Transverse colon (tissue), 4 donors: ENCODE measurements at regions not wholly inside any gene's neighbourhood (a gene's known extent, or its start where the extent isn't known, plus 50 kb on each side); places are given as distances from the start of the nearest gene placed in this dataset.

Experiments
- DNase-seq: peaks from one replicate; pipeline ENCODE4 v3.0.0-alpha.2; 2019
- H3K27ac ChIP-seq, 4 donors: fragments of 200-600 bp; sonication (generic); 2 replicates each; pipeline ENCODE4 v1.5.1; 2016 to 2018; ENCODE audit warnings: inconsistent platforms in 4 of 4
- H3K27me3 ChIP-seq: fragments of 200-600 bp; sonication (generic); 2 replicates; pipeline ENCODE4 v1.5.1; 2017; ENCODE audit warnings: inconsistent platforms
- H3K36me3 ChIP-seq, 4 donors: fragments of 200-600 bp; sonication (generic); 2 replicates each; pipeline ENCODE4 v1.5.1; 2017 to 2019; ENCODE audit warnings: inconsistent platforms in 4 of 4
- H3K4me1 ChIP-seq, 4 donors: fragments of 200-600 bp; sonication (generic); 2 replicates each; pipeline ENCODE4 v1.5.1; 2017 to 2020; ENCODE audit warnings: inconsistent platforms in 4 of 4
- H3K4me3 ChIP-seq, 4 donors: fragments of 200-600 bp; sonication (generic); 1 replicate in 1 of 4; 2 replicates in 3 of 4; pipeline versions ENCODE4 v1.5.1 to v1.6.1; 2017 to 2019; ENCODE audit warnings: inconsistent platforms in 4 of 4
- H3K9me3 ChIP-seq, 2 donors: fragments of 200-600 bp; sonication (generic); 2 replicates each; pipeline ENCODE4 v1.5.1; 2017 to 2019; ENCODE audit warnings: inconsistent platforms in 2 of 2
- EP300 ChIP-seq: sonication (generic); formaldehyde crosslinking; IDR thresholded peaks from one replicate; pipeline ENCODE4 v1.6.1; 2017; ENCODE audit warnings: antibody characterized with exemption, low read depth
- POLR2A ChIP-seq: fragments of 450-650 bp; IDR thresholded peaks from one replicate; pipeline ENCODE4 v1.6.1; 2016; ENCODE audit warnings: antibody characterized with exemption, mild to moderate bottlenecking, moderate library complexity
- POLR2AphosphoS5 ChIP-seq, 3 donors: sonication (generic); formaldehyde crosslinking; IDR thresholded peaks; one replicate each; pipeline ENCODE4 v1.6.1; 2016; ENCODE audit warnings: antibody characterized with exemption in 3 of 3
- WGBS, 2 donors: methylation state at CpG; one replicate each; pipeline ENCODE4 v1.1.5; 2018; ENCODE audit warnings: low coverage in 1 of 2; 5-methylcytosine and 5-hydroxymethylcytosine counted together
- in situ Hi-C, 4 donors: fragments of 200-750 bp; cut with MboI; loops; one replicate each; pipeline versions ENCODE4 v1.15.0 to v1.15.1; 2017; ENCODE audit warnings: low sequenced_read_pairs in 3 of 4, low pct_ligation_motif_present in 1 of 4, low pct_unique_long_range_greater_than_20kb in 1 of 4
- intact Hi-C: fragments of 100-400 bp; cut with DNase I; formaldehyde crosslinking; loops from one replicate; pipeline ENCODE4 v1.15.1; 2023; ENCODE audit warnings: low total_unique reads
- TF ChIP-seq, protein P1 (sequence below), 5 experiments: fragments of 200-600 bp in 3 of 5; fragments of 450-650 bp in 2 of 5; sonication (generic) in 3 of 5; IDR thresholded peaks; 1 replicate in 2 of 5; 2 replicates in 3 of 5; pipeline ENCODE4 v1.5.1; 2016 to 2017; ENCODE audit warnings: antibody characterized with exemption in 5 of 5, inconsistent platforms in 3 of 5, mild to moderate bottlenecking in 2 of 5, moderate library complexity in 1 of 5

GRCh38 chr2:15084826-15085489 lies 452.4 kb downstream of the LRATD1 start:
- WGBS, 2 donors, result 40 to 89% methylated on average over 1 to 32 of the region's 33 CpGs
- Histone ChIP-seq H3K36me3 (no peaks in the 10 kb centered on the region), H3K27me3 (no peaks in the 10 kb centered on the region), H3K27ac (no peak overlapping the region), H3K9me3 (no peaks in the 10 kb centered on the region), H3K4me3 (no peak overlapping the region), H3K4me1 (no peaks in the 10 kb centered on the region)
- in situ Hi-C loops, result no loop called here
- intact Hi-C loops, result no loop called here
- DNase-seq, result no peak
- TF ChIP-seq, protein P1, sequence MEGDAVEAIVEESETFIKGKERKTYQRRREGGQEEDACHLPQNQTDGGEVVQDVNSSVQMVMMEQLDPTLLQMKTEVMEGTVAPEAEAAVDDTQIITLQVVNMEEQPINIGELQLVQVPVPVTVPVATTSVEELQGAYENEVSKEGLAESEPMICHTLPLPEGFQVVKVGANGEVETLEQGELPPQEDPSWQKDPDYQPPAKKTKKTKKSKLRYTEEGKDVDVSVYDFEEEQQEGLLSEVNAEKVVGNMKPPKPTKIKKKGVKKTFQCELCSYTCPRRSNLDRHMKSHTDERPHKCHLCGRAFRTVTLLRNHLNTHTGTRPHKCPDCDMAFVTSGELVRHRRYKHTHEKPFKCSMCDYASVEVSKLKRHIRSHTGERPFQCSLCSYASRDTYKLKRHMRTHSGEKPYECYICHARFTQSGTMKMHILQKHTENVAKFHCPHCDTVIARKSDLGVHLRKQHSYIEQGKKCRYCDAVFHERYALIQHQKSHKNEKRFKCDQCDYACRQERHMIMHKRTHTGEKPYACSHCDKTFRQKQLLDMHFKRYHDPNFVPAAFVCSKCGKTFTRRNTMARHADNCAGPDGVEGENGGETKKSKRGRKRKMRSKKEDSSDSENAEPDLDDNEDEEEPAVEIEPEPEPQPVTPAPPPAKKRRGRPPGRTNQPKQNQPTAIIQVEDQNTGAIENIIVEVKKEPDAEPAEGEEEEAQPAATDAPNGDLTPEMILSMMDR (IDR thresholded peaks at IDR 0.05), result no peak
- TF ChIP-seq POLR2A, result no peak
- TF ChIP-seq POLR2AphosphoS5 (IDR thresholded peaks at IDR 0.05), result no peak
- no peak for TF ChIP-seq EP300

GRCh38 chr2:15092181-15092580 lies 459.7 kb downstream of the LRATD1 start:
- TF ChIP-seq, protein P1 (IDR thresholded peaks at IDR 0.05), result no peak
- TF ChIP-seq POLR2AphosphoS5 (IDR thresholded peaks at IDR 0.05) (no peak), EP300 (no peak), POLR2A (no peak)
- WGBS, 2 donors, result 80 to 86% methylated on average over 1 of the region's 1 CpG
- intact Hi-C loops, result no loop called here

DNA sequence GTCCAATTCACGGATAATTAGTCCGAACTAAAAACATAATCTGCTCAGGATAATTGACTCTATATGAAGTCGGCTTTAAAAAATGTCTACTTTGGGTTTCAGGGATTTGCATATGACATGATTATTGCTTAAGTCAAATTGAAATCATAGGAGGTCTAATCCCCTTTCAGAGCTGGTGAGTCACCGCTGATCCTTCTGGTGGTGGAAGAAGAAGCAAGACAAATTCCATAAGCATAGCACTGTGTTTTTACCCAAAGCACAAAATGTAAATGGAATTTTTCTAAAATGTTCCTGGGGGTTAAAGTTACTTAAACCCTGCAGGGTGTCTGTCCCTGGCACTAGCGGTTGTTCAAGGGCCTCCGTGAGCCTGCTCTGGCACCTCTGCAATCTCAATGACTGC lies 460.2 kb downstream of the LRATD1 start:
- TF ChIP-seq, protein P1 (IDR thresholded peaks at IDR 0.05), result no peak
- TF ChIP-seq EP300, result no peak
- TF ChIP-seq POLR2A, result no peak
- TF ChIP-seq POLR2AphosphoS5 (IDR thresholded peaks at IDR 0.05), result no peak
- H3K9me3 ChIP-seq, result no peaks in the 10 kb centered on the region
- no peaks in the 10 kb centered on the region for H3K4me1 ChIP-seq
- H3K27me3 ChIP-seq, result no peaks in the 10 kb centered on the region
- in situ Hi-C loops, result no loop called here
- no peaks in the 10 kb centered on the region for H3K36me3 ChIP-seq
- no peak for DNase-seq
- H3K27ac ChIP-seq, result no peak overlapping the region
- 70 to 91% methylated on average over 4 to 6 of the region's 6 CpGs for WGBS, 2 donors
- H3K4me3 ChIP-seq, result no peak overlapping the region
- intact Hi-C loops, result no loop called here

More at GRCh38 chr2:15092181-15092580, 459.7 kb downstream of the LRATD1 start:
- H3K36me3 ChIP-seq, result no peaks in the 10 kb centered on the region
- H3K9me3 ChIP-seq, result no peaks in the 10 kb centered on the region
- no peaks in the 10 kb centered on the region for H3K27me3 ChIP-seq
- no peaks in the 10 kb centered on the region for H3K4me1 ChIP-seq
- no peak for DNase-seq
- in situ Hi-C loops, result no loop called here
- H3K4me3 ChIP-seq, result no peak overlapping the region
- no peak overlapping the region for H3K27ac ChIP-seq

GRCh38 chr2:15094161-15094560 lies 461.6 kb downstream of the LRATD1 start:
- Histone ChIP-seq H3K36me3 (no peaks in the 10 kb centered on the region), H3K4me1 (no peaks in the 10 kb centered on the region), H3K9me3 (no peaks in the 10 kb centered on the region), H3K27ac (no peak overlapping the region), H3K27me3 (no peaks in the 10 kb centered on the region), H3K4me3 (no peak overlapping the region)
- in situ Hi-C loops, result no loop called here
- intact Hi-C loops, result no loop called here
- DNase-seq, result no peak
- TF ChIP-seq POLR2AphosphoS5 (IDR thresholded peaks at IDR 0.05) (no peak), EP300 (no peak), POLR2A (no peak)
- TF ChIP-seq, protein P1 (IDR thresholded peaks at IDR 0.05), result no peak
- WGBS, 2 donors, result 78 to 80% methylated on average over 1 of the region's 1 CpG
